Keratinocyte (primary cell): ENCODE measurements at regions not wholly inside any gene's neighbourhood (a gene's known extent, or its start where the extent isn't known, plus 50 kb on each side); places are given as distances from the start of the nearest gene placed in this dataset.
A peak's percentile ranks its signal among the peaks of the same experiment; 100 is the strongest.

Source experiments
- DNase-seq: peaks from one replicate; pipeline ENCODE4 v3.0.0-alpha.2; 2011; ENCODE audit warnings: low read depth, missing footprints, low spot score
- FAIRE-seq: peaks from 2 replicates; lab custom pipeline; 2011; peaks lifted over from hg19 to GRCh38; lab: Jason Lieb, UNC
- H2AFZ ChIP-seq: 2 replicates; pipeline ENCODE4 v1.6.0; 2012; ENCODE audit warnings: low read length, control low read depth, inconsistent platforms; ENCODE audit not compliant: control insufficient read depth
- H3K27ac ChIP-seq: 2 replicates; pipeline ENCODE4 v1.5.1; 2011; ENCODE audit warnings: low read length; ENCODE audit not compliant: control insufficient read depth, insufficient read depth
- H3K27me3 ChIP-seq: 3 replicates; pipeline ENCODE4 v1.6.0; 2011; ENCODE audit warnings: low read length; ENCODE audit not compliant: control insufficient read depth, insufficient read depth; ENCODE audit errors: extremely low read depth
- H3K36me3 ChIP-seq, 2 experiments: 2 replicates in 1 of 2; 3 replicates in 1 of 2; pipeline ENCODE4 v1.5.1; 2011; ENCODE audit warnings: low read length in 2 of 2, mild to moderate bottlenecking in 1 of 2; ENCODE audit not compliant: control insufficient read depth in 2 of 2, insufficient read depth in 2 of 2; ENCODE audit errors: extremely low read depth in 1 of 2
- H3K4me1 ChIP-seq: 3 replicates; pipeline ENCODE4 v1.5.1; 2011; ENCODE audit warnings: low read length; ENCODE audit not compliant: control insufficient read depth, insufficient read depth; ENCODE audit errors: extremely low read depth
- H3K4me2 ChIP-seq: 3 replicates; pipeline ENCODE4 v1.6.0; 2011; ENCODE audit warnings: low read depth, low read length; ENCODE audit not compliant: control insufficient read depth, insufficient read depth; ENCODE audit errors: extremely low read depth
- H3K4me3 ChIP-seq, 3 experiments: fragments of 200-600 bp in 1 of 3; sonication (generic) in 1 of 3; 2 replicates in 2 of 3; 3 replicates in 1 of 3; pipeline ENCODE4 v1.5.1; 2011 to 2016; ENCODE audit warnings: low read length in 3 of 3, mild to moderate bottlenecking in 3 of 3, control low read depth in 2 of 3, inconsistent platforms in 1 of 3, low read depth in 1 of 3, mixed read lengths in 1 of 3, mixed run types in 1 of 3, moderate library complexity in 1 of 3; ENCODE audit not compliant: control insufficient read depth in 2 of 3, insufficient read depth in 2 of 3; ENCODE audit errors: extremely low read depth in 1 of 3
- H3K79me2 ChIP-seq: 2 replicates; pipeline ENCODE4 v1.6.0; 2012; ENCODE audit warnings: low read length; ENCODE audit not compliant: control insufficient read depth, insufficient read depth
- H3K9ac ChIP-seq: 3 replicates; pipeline ENCODE4 v1.6.0; 2011; ENCODE audit warnings: low read length; ENCODE audit not compliant: control insufficient read depth, insufficient read depth; ENCODE audit errors: extremely low read depth
- H3K9me1 ChIP-seq: 3 replicates; pipeline ENCODE4 v1.6.0; 2011; ENCODE audit warnings: low read length; ENCODE audit not compliant: control insufficient read depth, insufficient read depth; ENCODE audit errors: extremely low read depth
- H3K9me3 ChIP-seq: 2 replicates; pipeline ENCODE4 v1.5.1; 2012; ENCODE audit warnings: low read depth, low read length; ENCODE audit not compliant: control insufficient read depth
- H4K20me1 ChIP-seq: 3 replicates; pipeline ENCODE4 v1.6.0; 2011; ENCODE audit warnings: low read length; ENCODE audit not compliant: control insufficient read depth, insufficient read depth; ENCODE audit errors: extremely low read depth
- EZH2 ChIP-seq: IDR thresholded peaks from one replicate; pipeline ENCODE4 v1.6.1; 2012; ENCODE audit warnings: inconsistent platforms, mild to moderate bottlenecking, low read length, moderate library complexity
- dilution Hi-C: fragments of 300-500 bp; cut with MboI; formaldehyde crosslinking; loops from one replicate; pipeline ENCODE4 v1.7.0; 2020; ENCODE audit warnings: low sequenced_read_pairs; ENCODE audit not compliant: extremely low pct_ligation_motif_present
- TF ChIP-seq, protein P1 (sequence below), 3 experiments: IDR thresholded peaks in 1 of 3; conservative IDR thresholded peaks in 1 of 3; optimal IDR thresholded peaks in 1 of 3; 2 replicates in 2 of 3; 3 replicates in 1 of 3; pipeline versions ENCODE3 to v1.5.1; 2011; ENCODE audit warnings: low read length in 3 of 3, mild to moderate bottlenecking in 3 of 3, moderate library complexity in 2 of 3, control low read depth in 1 of 3, inconsistent platforms in 1 of 3; ENCODE audit not compliant: insufficient read depth in 2 of 3; ENCODE audit errors: extremely low read depth in 1 of 3

DNA sequence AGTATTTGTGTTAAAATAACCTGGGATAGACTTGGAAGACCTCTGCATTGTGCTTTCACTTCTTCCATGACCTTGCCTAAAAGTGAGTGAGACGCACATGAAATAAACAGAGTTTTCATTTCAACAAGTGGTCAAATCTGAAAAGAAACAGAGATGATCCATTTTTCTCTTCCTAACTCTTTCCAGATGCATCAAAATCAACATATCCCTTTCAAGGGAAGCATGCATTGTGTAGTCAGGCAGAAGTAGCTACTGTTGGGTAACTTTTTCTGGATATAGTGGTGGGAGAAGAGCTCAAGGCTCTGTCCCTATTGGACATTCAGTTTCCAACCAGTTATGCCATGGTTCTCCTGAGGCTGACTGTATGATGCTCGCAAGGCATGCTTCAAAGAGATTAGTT is 233.0 kb upstream of the JAG1 start:
- no peak overlapping the region for H3K9ac ChIP-seq
- no peak for DNase-seq
- H3K27me3 ChIP-seq: no peaks in the 10 kb centered on the region
- no peaks in the 10 kb centered on the region for H3K36me3 ChIP-seq
- dilution Hi-C loops: no loop called here
- H3K9me3 ChIP-seq: no peaks in the 10 kb centered on the region
- no peaks in the 10 kb centered on the region for H4K20me1 ChIP-seq
- H3K9me1 ChIP-seq: no peaks in the 10 kb centered on the region
- no peak overlapping the region for H3K4me3 ChIP-seq
- H3K4me2 ChIP-seq: no peak overlapping the region
- FAIRE-seq: peak; percentile 72
- no peaks in the 10 kb centered on the region for H3K79me2 ChIP-seq
- no peak overlapping the region for H2AFZ ChIP-seq
- no peak for TF ChIP-seq EZH2
- TF ChIP-seq, protein P1, sequence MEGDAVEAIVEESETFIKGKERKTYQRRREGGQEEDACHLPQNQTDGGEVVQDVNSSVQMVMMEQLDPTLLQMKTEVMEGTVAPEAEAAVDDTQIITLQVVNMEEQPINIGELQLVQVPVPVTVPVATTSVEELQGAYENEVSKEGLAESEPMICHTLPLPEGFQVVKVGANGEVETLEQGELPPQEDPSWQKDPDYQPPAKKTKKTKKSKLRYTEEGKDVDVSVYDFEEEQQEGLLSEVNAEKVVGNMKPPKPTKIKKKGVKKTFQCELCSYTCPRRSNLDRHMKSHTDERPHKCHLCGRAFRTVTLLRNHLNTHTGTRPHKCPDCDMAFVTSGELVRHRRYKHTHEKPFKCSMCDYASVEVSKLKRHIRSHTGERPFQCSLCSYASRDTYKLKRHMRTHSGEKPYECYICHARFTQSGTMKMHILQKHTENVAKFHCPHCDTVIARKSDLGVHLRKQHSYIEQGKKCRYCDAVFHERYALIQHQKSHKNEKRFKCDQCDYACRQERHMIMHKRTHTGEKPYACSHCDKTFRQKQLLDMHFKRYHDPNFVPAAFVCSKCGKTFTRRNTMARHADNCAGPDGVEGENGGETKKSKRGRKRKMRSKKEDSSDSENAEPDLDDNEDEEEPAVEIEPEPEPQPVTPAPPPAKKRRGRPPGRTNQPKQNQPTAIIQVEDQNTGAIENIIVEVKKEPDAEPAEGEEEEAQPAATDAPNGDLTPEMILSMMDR (optimal IDR thresholded peaks at IDR 0.05 in 1 of 3, IDR thresholded peaks at IDR 0.05 in 1 of 3, conservative IDR thresholded peaks at IDR 0.05 in 1 of 3; ENCODE audit: extremely low read depth in 1 of 3, insufficient read depth in 2 of 3, low read length in 3 of 3): no peak
- H3K27ac ChIP-seq: no peak overlapping the region
- no peaks in the 10 kb centered on the region for H3K4me1 ChIP-seq

DNA sequence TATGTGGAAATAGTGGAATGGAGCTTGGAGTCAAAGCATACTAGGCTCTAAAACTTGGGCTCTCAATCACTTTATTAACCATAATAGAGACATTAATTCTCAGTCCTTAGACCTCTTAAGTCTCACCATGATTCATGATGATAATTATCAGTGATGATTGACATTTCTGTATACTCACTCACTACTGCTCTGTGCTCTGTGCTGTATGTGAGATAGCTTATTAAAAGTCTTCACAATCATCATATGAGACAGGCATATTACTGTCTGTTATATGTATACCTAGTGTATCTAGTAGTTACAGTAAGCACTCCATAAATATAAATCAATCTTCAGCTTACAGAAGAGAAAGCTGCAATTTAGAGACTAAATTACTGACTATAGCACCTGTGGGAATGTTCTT is 236.0 kb upstream of the JAG1 start:
- H3K9ac ChIP-seq: no peak overlapping the region
- no peak for DNase-seq

More for the DNA sequence above, 236.0 kb upstream of the JAG1 start:
- H3K4me3 ChIP-seq: no peak overlapping the region
- no peaks in the 10 kb centered on the region for H3K9me3 ChIP-seq
- no peaks in the 10 kb centered on the region for H3K9me1 ChIP-seq
- peak; percentile 17 for FAIRE-seq
- H4K20me1 ChIP-seq: no peaks in the 10 kb centered on the region
- no peaks in the 10 kb centered on the region for H3K36me3 ChIP-seq
- H3K4me1 ChIP-seq: no peaks in the 10 kb centered on the region
- H2AFZ ChIP-seq: no peak overlapping the region
- H3K27ac ChIP-seq: no peak overlapping the region
- no peaks in the 10 kb centered on the region for H3K27me3 ChIP-seq
- no peaks in the 10 kb centered on the region for H3K79me2 ChIP-seq
- dilution Hi-C loops: no loop called here
- H3K4me2 ChIP-seq: no peak overlapping the region
- TF ChIP-seq, protein P1 (optimal IDR thresholded peaks at IDR 0.05 in 1 of 3, IDR thresholded peaks at IDR 0.05 in 1 of 3, conservative IDR thresholded peaks at IDR 0.05 in 1 of 3; ENCODE audit: extremely low read depth in 1 of 3, insufficient read depth in 2 of 3, low read length in 3 of 3): no peak
- no peak for TF ChIP-seq EZH2
